ENCODE measurements at regions not wholly inside any gene's neighbourhood (a gene's known extent, or its start where the extent isn't known, plus 50 kb on each side); places are given as distances from the start of the nearest gene placed in this dataset.

DNA sequence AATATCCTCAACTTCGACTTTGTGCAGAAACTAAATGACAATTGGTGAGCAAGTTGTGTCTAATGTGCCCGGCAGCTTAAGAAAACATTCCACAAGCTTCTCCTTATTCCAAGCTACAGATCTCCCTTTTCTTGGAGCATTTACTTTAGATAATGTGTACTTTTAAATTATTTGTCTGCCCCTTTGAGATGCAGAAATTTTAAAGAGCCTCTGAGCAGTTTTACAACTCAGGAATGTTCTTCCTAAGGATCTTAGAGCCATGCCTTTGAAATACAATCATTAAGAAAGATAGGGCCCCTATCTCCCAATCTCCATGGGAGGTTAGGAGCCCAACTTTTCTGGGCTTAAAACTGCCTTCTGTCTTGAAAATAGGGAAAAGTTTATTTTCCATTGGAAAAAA lies 723.7 kb upstream of the COX7C start:
- H3K4me1 ChIP-seq: no peaks in the 10 kb centered on the region
- intact Hi-C loops (cut with DNase I; ENCODE audit: low total_unique reads): no loop called here
- H3K27ac ChIP-seq: no peak overlapping the region
- H3K27me3 ChIP-seq: no peaks in the 10 kb centered on the region
- no peaks in the 10 kb centered on the region for H3K9me3 ChIP-seq
- H3K4me3 ChIP-seq: no peak overlapping the region
- 43 to 51% methylated on average over 2 of the region's 2 CpGs for WGBS, 2 donors
- no peaks in the 10 kb centered on the region for H3K36me3 ChIP-seq (ENCODE audit: low read depth, missing control alignments)
- TF ChIP-seq, protein P1, sequence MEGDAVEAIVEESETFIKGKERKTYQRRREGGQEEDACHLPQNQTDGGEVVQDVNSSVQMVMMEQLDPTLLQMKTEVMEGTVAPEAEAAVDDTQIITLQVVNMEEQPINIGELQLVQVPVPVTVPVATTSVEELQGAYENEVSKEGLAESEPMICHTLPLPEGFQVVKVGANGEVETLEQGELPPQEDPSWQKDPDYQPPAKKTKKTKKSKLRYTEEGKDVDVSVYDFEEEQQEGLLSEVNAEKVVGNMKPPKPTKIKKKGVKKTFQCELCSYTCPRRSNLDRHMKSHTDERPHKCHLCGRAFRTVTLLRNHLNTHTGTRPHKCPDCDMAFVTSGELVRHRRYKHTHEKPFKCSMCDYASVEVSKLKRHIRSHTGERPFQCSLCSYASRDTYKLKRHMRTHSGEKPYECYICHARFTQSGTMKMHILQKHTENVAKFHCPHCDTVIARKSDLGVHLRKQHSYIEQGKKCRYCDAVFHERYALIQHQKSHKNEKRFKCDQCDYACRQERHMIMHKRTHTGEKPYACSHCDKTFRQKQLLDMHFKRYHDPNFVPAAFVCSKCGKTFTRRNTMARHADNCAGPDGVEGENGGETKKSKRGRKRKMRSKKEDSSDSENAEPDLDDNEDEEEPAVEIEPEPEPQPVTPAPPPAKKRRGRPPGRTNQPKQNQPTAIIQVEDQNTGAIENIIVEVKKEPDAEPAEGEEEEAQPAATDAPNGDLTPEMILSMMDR (IDR thresholded peaks at IDR 0.05): no peak
- no peak for TF ChIP-seq POLR2A (IDR thresholded peaks at IDR 0.05)
- no peak for DNase-seq

DNA sequence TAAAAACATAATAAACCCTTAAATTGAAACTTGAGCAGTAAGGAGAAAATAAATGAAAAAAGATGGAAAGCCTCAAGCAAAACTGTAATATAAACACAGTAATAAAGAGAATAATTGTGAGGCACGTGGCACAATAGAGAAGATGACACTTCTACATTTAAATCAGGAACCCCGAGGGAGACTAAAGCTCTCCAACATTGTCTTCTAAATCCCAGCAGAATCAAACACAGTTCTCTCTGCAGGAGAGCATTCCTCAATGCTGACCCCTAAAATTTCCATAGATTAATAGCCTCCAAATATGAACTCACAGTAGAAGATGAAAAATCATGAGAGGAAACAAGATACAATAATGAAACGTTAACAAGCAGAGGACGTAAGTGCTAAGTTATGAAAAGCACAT lies 721.2 kb upstream of the COX7C start:
- Histone ChIP-seq H3K27ac (no peak overlapping the region), H3K27me3 (no peaks in the 10 kb centered on the region), H3K36me3 (ENCODE audit: low read depth, missing control alignments) (no peaks in the 10 kb centered on the region), H3K4me1 (no peaks in the 10 kb centered on the region), H3K4me3 (no peak overlapping the region), H3K9me3 (no peaks in the 10 kb centered on the region)
- no peak for DNase-seq
- 38 to 51% methylated on average over 4 of the region's 4 CpGs for WGBS, 2 donors
- intact Hi-C loops (cut with DNase I; ENCODE audit: low total_unique reads): no loop called here
- TF ChIP-seq POLR2A (IDR thresholded peaks at IDR 0.05): no peak
- TF ChIP-seq, protein P1 (IDR thresholded peaks at IDR 0.05): no peak

DNA sequence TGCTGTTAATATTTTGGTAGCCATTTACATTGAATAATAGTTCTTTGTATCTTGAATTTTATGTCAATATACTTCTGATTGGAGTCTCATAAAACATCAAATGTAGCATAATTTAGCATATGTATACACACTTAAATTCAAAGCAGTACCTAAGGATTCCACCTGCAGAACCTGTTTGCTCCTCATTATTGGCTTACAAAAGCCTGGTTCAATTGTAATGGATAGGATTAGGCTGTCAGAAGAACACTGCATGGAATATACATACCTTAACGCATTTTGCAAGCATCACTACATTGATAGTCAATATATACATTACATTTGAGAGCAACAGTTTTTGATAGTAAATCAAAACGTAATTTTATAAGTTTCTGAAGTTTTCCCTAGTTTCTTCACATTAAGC lies 711.3 kb upstream of the COX7C start:
- intact Hi-C loops (cut with DNase I; ENCODE audit: low total_unique reads): no loop called here
- Histone ChIP-seq H3K4me1 (no peaks in the 10 kb centered on the region), H3K27me3 (no peaks in the 10 kb centered on the region), H3K9me3 (no peaks in the 10 kb centered on the region), H3K27ac (no peak overlapping the region), H3K36me3 (ENCODE audit: low read depth, missing control alignments) (no peaks in the 10 kb centered on the region), H3K4me3 (no peak overlapping the region)
- TF ChIP-seq, protein P1 (IDR thresholded peaks at IDR 0.05): no peak
- no peak for TF ChIP-seq POLR2A (IDR thresholded peaks at IDR 0.05)
- 48 to 60% methylated on average over 2 of the region's 2 CpGs for WGBS, 2 donors
- DNase-seq: no peak

DNA sequence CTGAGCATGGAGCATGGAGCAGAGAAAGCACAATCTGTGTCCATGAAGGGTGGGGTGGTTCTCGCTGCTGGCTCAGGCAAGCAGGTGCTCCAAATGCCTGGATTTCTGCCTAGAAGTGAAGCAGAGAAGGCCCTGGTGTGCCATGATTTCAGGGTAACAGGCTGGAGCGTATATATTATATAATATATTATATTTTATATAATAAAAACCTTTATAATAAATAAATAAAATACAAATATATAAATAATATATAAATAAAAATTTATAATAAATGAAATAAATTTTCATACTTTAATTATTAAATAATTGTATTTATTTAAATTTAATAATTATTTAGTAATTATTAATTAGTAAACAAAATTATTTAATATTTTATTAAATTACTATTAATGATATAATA lies 707.4 kb upstream of the COX7C start:
- no peak for DNase-seq
- WGBS, 2 donors: 95% methylated on average over 2 of the region's 2 CpGs
- no peaks in the 10 kb centered on the region for H3K36me3 ChIP-seq (ENCODE audit: low read depth, missing control alignments)
- H3K4me3 ChIP-seq: no peak overlapping the region
- no peaks in the 10 kb centered on the region for H3K4me1 ChIP-seq
- no peak overlapping the region for H3K27ac ChIP-seq
- intact Hi-C loops (cut with DNase I; ENCODE audit: low total_unique reads): no loop called here
- TF ChIP-seq POLR2A (IDR thresholded peaks at IDR 0.05): no peak
- TF ChIP-seq, protein P1 (IDR thresholded peaks at IDR 0.05): no peak
- no peaks in the 10 kb centered on the region for H3K9me3 ChIP-seq
- no peaks in the 10 kb centered on the region for H3K27me3 ChIP-seq

DNA sequence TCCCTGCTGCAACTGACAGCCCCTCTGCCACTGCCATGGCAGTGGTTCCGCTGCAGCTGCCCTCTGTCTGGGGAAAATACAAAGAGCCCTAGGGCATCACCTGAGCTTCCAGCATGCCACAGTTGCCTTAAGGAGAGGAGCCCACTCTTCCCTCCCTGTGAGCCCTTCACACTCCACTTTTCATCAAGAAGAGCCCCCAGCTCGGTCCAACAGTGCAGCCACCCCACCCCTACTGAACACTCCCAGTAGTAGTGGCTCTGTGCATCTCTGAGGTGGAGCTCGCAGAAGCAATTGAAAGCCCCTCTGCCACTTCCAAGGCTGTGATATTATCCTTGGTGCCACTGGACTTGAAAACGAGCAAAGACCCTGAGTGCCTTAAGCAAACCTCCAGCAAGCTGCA lies 696.8 kb upstream of the COX7C start:
- 87 to 100% methylated on average over 2 to 4 of the region's 4 CpGs for WGBS, 2 donors
- intact Hi-C loops (cut with DNase I; ENCODE audit: low total_unique reads): no loop called here

More for the DNA sequence above, 696.8 kb upstream of the COX7C start:
- Histone ChIP-seq H3K4me1 (no peaks in the 10 kb centered on the region), H3K36me3 (ENCODE audit: low read depth, missing control alignments) (no peaks in the 10 kb centered on the region), H3K27me3 (no peaks in the 10 kb centered on the region), H3K9me3 (no peaks in the 10 kb centered on the region), H3K27ac (no peak overlapping the region), H3K4me3 (no peak overlapping the region)
- DNase-seq: no peak
- TF ChIP-seq, protein P1 (IDR thresholded peaks at IDR 0.05): no peak
- no peak for TF ChIP-seq POLR2A (IDR thresholded peaks at IDR 0.05)
